DOHH2 (cell line): ENCODE measurements at regions not wholly inside any gene's neighbourhood (a gene's known extent, or its start where the extent isn't known, plus 50 kb on each side); places are given as distances from the start of the nearest gene placed in this dataset.

Source experiments
- CTCF ChIP-seq: fragments of 200-600 bp; sonication (generic); IDR thresholded peaks from one replicate; pipeline ENCODE4 v1.5.1; 2014; ENCODE audit warnings: antibody characterized with exemption, mild to moderate bottlenecking, low read depth, low read length; ENCODE audit not compliant: poor library complexity, severe bottlenecking
- EZH2phosphoT487 ChIP-seq: fragments of 200-600 bp; sonication (generic); IDR thresholded peaks from 2 replicates; pipeline ENCODE4 v1.6.1; 2017; ENCODE audit warnings: borderline replicate concordance, mild to moderate bottlenecking, antibody characterized with exemption, low read length, moderate library complexity, mixed read lengths

DNA sequence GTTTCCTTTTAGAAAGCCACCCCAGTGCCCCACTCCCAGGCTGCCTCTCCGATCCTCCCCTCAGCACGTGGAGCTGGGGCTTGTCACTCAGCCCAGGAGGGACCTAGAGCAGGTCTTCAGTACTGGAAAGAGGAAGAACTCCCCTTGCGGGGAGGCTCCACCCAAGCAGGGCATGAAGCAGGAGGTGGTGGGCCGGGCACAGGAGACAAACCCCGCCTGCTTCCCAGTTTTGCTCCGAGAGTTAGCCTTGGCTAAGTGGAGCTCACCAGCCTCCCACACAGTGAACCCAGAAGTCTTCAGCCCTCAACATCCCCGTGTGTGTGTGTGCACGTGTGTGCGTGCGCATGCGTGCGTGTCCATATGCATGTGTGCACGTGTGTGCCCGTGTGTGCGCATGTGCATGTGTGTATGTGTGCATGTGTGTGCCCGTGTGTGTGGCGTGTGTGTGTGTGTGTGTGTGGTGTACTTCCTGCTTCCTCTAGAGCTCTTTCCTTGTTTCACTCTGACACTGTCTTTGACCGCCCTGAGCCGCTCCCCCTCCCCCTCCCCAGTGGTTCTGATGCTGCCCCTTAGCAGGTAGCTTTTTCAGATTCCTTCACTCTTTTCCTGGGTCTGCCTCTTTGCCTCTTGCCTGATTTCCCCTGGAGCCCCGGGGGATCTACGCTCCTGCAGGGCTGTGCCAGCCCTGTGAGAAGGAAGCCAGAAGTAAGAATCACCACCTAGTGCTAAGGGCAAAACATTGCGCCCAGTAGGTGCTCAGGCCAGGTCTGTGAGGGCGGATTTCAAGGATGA lies 239.8 kb downstream of the CDC5L start:
- TF ChIP-seq CTCF (no peak), EZH2phosphoT487 (no peak)
